WTC11 (cell line): ENCODE measurements at regions not wholly inside any gene's neighbourhood (a gene's known extent, or its start where the extent isn't known, plus 50 kb on each side); places are given as distances from the start of the nearest gene placed in this dataset.
"Not testable (repeated sequence)": the region's sequence is repeated elsewhere in the genome, so short reads cannot be mapped to it uniquely, and the experiment has no call there.

Experiments used
- ATAC-seq: fragments of 200-7000 bp; cut with Tn5 transposase; 2 replicates; pipeline ENCODE4 v1.10.0; 2021; ENCODE audit warnings: mild to moderate bottlenecking, moderate library complexity
- CTCF ChIA-PET: fragments of 300-600 bp; sonication (Branson Sonifier 250); formaldehyde crosslinking; loops from one replicate; lab custom pipeline; 2021; ENCODE audit warnings: antibody characterized with exemption; lab: Charles Lee
- POLR2A ChIA-PET: fragments of 350-600 bp; sonication (Branson Sonifier 250); formaldehyde crosslinking; loops from one replicate; lab custom pipeline; 2021; ENCODE audit warnings: antibody characterized with exemption; lab: Charles Lee
- DNase-seq: peaks from one replicate; pipeline ENCODE4 v3.0.0; 2021; ENCODE audit warnings: low spot score
- H3K27ac Mint-ChIP-seq: 2 replicates; pipeline ENCODE4 v1.8.0; 2021; ENCODE audit warnings: mixed read lengths
- H3K27me3 Mint-ChIP-seq: 2 replicates; pipeline ENCODE4 v1.8.0; 2021; ENCODE audit warnings: low read depth, mild to moderate bottlenecking, moderate library complexity, mixed read lengths
- H3K36me3 Mint-ChIP-seq: 2 replicates; pipeline ENCODE4 v1.8.0; 2021; ENCODE audit warnings: mixed read lengths
- H3K4me1 Mint-ChIP-seq: 2 replicates; pipeline ENCODE4 v1.8.0; 2022; ENCODE audit warnings: mixed read lengths
- H3K4me3 Mint-ChIP-seq: 2 replicates; pipeline ENCODE4 v1.8.0; 2021; ENCODE audit warnings: mild to moderate bottlenecking, moderate library complexity, mixed read lengths
- H3K9me3 Mint-ChIP-seq: 2 replicates; pipeline ENCODE4 v1.8.0; 2021; ENCODE audit warnings: mixed read lengths
- CBFB ChIP-seq: sonication (generic); formaldehyde crosslinking; IDR thresholded peaks from 2 replicates; pipeline ENCODE4 v1.8.1; 2022; ENCODE audit warnings: mild to moderate bottlenecking, low read depth, missing genetic modification reagents
- FOXP1 ChIP-seq: sonication (generic); formaldehyde crosslinking; IDR thresholded peaks from 2 replicates; pipeline ENCODE4 v1.8.0; 2022; ENCODE audit warnings: missing genetic modification reagents, mild to moderate bottlenecking, moderate library complexity, borderline replicate concordance
- GABPB1 ChIP-seq: sonication (generic); formaldehyde crosslinking; IDR thresholded peaks from 2 replicates; pipeline ENCODE4 v1.8.1; 2023; ENCODE audit warnings: mild to moderate bottlenecking, missing genetic modification reagents
- GRHL2 ChIP-seq: fragments of 250-450 bp; sonication (Bioruptor Pico); IDR thresholded peaks from 2 replicates; pipeline ENCODE4 v1.8.0; 2022; ENCODE audit warnings: mild to moderate bottlenecking, moderate library complexity; ENCODE audit not compliant: insufficient replicate concordance, severe bottlenecking
- HMGA2 ChIP-seq: fragments of 250-450 bp; sonication (Bioruptor Pico); IDR thresholded peaks from 2 replicates; pipeline ENCODE4 v1.4.0; 2021; ENCODE audit warnings: mild to moderate bottlenecking, moderate library complexity
- MYBL2 ChIP-seq: sonication (generic); formaldehyde crosslinking; IDR thresholded peaks from 2 replicates; pipeline ENCODE4 v1.8.1; 2023; ENCODE audit warnings: mild to moderate bottlenecking, moderate library complexity, missing genetic modification reagents
- NFATC4 ChIP-seq: fragments of 250-450 bp; sonication (Bioruptor Pico); IDR thresholded peaks from 2 replicates; pipeline ENCODE4 v1.9.0; 2021; ENCODE audit warnings: mild to moderate bottlenecking
- PRRX2 ChIP-seq: fragments of 250-450 bp; sonication (Bioruptor Pico); IDR thresholded peaks from 2 replicates; pipeline ENCODE4 v1.8.0; 2021; ENCODE audit warnings: mild to moderate bottlenecking
- RELA ChIP-seq: sonication (generic); formaldehyde crosslinking; IDR thresholded peaks from 2 replicates; pipeline ENCODE4 v1.8.1; 2022; ENCODE audit warnings: missing genetic modification reagents, mild to moderate bottlenecking, borderline replicate concordance
- SOX15 ChIP-seq: fragments of 250-450 bp; sonication (Bioruptor Pico); IDR thresholded peaks from 2 replicates; pipeline ENCODE4 v1.9.0; 2021; ENCODE audit warnings: mild to moderate bottlenecking
- ZNF121 ChIP-seq: sonication (generic); formaldehyde crosslinking; IDR thresholded peaks from 2 replicates; pipeline ENCODE4 v1.8.0; 2023; ENCODE audit warnings: missing genetic modification reagents
- ZNF219 ChIP-seq: sonication (generic); formaldehyde crosslinking; IDR thresholded peaks from 2 replicates; pipeline ENCODE4 v1.8.0; 2023; ENCODE audit warnings: missing genetic modification reagents, mild to moderate bottlenecking, borderline replicate concordance
- TF ChIP-seq, protein P1 (sequence below): fragments of 250-450 bp; sonication (Bioruptor Pico); conservative IDR thresholded peaks from 2 replicates; pipeline ENCODE4 v1.9.0; 2021; ENCODE audit warnings: mild to moderate bottlenecking
- TF ChIP-seq, protein P2 (sequence below): sonication (generic); formaldehyde crosslinking; IDR thresholded peaks from 2 replicates; pipeline ENCODE4 v1.8.0; 2022; ENCODE audit warnings: mild to moderate bottlenecking, missing genetic modification reagents
- TF ChIP-seq, protein P3 (sequence below): sonication (generic); formaldehyde crosslinking; IDR thresholded peaks from 2 replicates; pipeline ENCODE4 v1.8.1; 2022; ENCODE audit warnings: missing genetic modification reagents, borderline replicate concordance
- TF ChIP-seq, protein P4 (sequence below): sonication (generic); formaldehyde crosslinking; conservative IDR thresholded peaks from 2 replicates; pipeline ENCODE4 v1.8.1; 2023; ENCODE audit warnings: mild to moderate bottlenecking, low read depth, missing genetic modification reagents, moderate library complexity

DNA sequence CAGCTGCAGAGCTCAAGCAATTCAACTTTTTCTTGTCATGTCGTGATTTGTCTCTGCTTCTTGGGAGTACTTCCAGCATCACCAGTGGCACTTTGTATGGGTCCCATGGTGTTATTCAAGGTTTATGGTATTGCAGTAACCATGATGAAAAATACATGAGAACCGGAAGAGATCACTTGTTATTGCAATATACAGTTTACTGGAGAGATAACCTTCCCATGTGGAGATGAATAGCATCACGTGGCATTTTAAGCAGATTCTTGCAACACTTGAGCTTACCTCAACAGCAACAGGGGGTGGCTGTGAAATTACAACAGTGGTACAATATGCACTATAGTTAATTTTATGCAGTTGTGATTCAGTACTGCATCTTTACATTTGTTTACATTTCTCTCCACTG lies 97.4 kb downstream of the APOB start:
- ATAC-seq = no peak
- H3K4me1 Mint-ChIP-seq = no peaks in the 10 kb centered on the region
- H3K27ac Mint-ChIP-seq = no peak overlapping the region
- ChIA-PET POLR2A (no interaction called here), CTCF (interaction anchor here (1.4 kb wide), 1 partner anchor 16 kb away, joined by 5 read pairs; no protein-coding TSS in a partner anchor)
- no peaks in the 10 kb centered on the region; the same call in 1 of the 2 replicates for H3K27me3 Mint-ChIP-seq
- no peaks in the 10 kb centered on the region for H3K9me3 Mint-ChIP-seq
- TF ChIP-seq, protein P1, sequence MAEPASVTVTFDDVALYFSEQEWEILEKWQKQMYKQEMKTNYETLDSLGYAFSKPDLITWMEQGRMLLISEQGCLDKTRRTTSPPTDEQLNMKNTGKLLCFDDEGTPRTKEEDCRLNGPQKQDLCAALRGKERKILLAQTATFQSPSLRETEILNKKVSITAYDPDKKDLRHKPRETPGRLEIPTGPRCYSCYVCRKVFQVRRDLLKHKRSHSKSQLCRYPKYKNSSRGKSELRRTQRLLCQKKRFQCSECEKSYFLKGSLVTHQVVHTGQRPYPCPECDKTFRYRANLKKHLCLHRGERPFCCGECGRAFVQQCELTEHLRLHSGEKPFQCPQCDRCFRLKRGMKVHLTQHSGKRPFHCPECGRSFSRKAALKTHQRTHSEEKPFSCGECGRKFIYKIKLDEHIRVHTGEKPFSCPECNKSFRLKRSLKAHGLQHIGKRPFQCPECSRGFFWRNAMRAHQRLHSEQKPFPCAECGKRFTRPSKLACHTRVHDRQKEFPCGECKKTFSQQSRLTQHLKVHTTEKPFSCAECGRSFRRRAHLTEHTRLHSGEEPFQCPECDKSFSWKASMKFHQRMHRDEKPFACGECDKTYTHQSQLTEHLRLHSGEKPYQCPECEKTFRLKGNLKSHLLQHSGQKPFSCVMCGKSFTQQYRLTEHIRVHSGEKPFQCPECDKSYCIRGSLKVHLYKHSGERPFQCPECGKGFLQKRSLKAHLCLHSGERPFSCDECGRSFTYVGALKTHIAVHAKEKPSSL (CRISPR knock-in tag) = no peak
- TF ChIP-seq MYBL2 (CRISPR knock-in tag) = no peak
- TF ChIP-seq, protein P2, sequence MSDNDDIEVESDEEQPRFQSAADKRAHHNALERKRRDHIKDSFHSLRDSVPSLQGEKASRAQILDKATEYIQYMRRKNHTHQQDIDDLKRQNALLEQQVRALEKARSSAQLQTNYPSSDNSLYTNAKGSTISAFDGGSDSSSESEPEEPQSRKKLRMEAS (CRISPR knock-in tag) = no peak
- TF ChIP-seq, protein P3, sequence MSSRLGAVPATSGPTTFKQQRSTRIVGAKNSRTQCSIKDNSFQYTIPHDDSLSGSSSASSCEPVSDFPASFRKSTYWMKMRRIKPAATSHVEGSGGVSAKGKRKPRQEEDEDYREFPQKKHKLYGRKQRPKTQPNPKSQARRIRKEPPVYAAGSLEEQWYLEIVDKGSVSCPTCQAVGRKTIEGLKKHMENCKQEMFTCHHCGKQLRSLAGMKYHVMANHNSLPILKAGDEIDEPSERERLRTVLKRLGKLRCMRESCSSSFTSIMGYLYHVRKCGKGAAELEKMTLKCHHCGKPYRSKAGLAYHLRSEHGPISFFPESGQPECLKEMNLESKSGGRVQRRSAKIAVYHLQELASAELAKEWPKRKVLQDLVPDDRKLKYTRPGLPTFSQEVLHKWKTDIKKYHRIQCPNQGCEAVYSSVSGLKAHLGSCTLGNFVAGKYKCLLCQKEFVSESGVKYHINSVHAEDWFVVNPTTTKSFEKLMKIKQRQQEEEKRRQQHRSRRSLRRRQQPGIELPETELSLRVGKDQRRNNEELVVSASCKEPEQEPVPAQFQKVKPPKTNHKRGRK (CRISPR knock-in tag) = no peak
- TF ChIP-seq RELA (CRISPR knock-in tag) = no peak
- TF ChIP-seq NFATC4 (CRISPR knock-in tag) = no peak
- TF ChIP-seq CBFB = no peak
- TF ChIP-seq, protein P4, sequence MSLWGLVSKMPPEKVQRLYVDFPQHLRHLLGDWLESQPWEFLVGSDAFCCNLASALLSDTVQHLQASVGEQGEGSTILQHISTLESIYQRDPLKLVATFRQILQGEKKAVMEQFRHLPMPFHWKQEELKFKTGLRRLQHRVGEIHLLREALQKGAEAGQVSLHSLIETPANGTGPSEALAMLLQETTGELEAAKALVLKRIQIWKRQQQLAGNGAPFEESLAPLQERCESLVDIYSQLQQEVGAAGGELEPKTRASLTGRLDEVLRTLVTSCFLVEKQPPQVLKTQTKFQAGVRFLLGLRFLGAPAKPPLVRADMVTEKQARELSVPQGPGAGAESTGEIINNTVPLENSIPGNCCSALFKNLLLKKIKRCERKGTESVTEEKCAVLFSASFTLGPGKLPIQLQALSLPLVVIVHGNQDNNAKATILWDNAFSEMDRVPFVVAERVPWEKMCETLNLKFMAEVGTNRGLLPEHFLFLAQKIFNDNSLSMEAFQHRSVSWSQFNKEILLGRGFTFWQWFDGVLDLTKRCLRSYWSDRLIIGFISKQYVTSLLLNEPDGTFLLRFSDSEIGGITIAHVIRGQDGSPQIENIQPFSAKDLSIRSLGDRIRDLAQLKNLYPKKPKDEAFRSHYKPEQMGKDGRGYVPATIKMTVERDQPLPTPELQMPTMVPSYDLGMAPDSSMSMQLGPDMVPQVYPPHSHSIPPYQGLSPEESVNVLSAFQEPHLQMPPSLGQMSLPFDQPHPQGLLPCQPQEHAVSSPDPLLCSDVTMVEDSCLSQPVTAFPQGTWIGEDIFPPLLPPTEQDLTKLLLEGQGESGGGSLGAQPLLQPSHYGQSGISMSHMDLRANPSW = no peak
- no peak for TF ChIP-seq ZNF121
- TF ChIP-seq HMGA2 (CRISPR knock-in tag) = no peak
- no peak overlapping the region for H3K4me3 Mint-ChIP-seq
- no peak for DNase-seq
- H3K36me3 Mint-ChIP-seq = no peaks in the 10 kb centered on the region

DNA sequence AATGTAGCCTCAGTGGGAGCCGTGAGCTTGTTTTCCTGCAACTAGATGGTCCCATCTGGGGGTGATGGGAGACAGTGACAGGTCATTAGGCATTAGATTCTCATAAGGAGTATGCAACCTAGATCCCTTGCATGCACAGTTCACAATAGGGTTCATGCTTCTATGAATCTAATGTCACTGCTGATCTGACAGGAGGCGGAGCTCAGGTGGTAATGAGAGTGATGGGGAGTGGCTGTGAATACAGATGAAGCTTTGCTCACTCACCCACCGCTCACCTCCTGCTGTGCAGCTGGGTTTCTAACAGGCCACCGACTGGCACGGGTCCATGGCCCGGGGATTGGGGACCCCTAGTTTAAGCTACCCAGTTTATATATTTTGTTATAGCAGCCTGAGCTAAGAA lies 100.2 kb downstream of the APOB start:
- H3K27ac Mint-ChIP-seq, H3K4me3 Mint-ChIP-seq, H3K4me1 Mint-ChIP-seq, H3K36me3 Mint-ChIP-seq, DNase-seq, ATAC-seq, POLR2A ChIA-PET, H3K9me3 Mint-ChIP-seq, H3K27me3 Mint-ChIP-seq: not testable (repeated sequence)
- CTCF ChIA-PET = interaction anchor here (1.5 kb wide), 1 partner anchor 19 kb away, joined by 5 read pairs; no protein-coding TSS in a partner anchor

DNA sequence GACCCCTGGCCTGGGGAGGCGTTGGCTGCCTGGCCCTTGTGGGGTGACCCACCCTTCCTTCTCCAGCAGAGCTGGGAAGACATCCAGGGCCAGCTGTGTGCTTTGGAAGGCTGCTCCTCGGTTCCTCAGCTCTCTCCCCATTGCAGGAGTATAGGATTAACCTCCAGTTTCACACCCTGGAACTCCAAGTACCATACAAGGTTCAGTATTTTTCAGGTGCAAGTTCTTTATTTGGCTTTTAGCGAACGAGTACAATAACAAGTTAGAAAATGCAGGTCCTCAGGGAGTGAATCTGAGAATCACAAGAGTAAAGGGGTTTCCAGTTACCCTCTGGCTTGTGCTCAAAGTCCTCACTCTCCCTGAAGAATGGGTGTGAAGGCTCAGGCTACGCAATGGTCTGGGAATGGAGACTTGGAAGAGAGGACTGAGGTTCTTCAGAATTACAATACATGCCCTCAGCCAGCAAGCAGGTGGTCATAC lies 101.2 kb downstream of the APOB start:
- no peak for DNase-seq
- H3K27me3 Mint-ChIP-seq = no peaks in the 10 kb centered on the region; the same call in 1 of the 2 replicates
- no peak; the same call in 1 of the 2 replicates for ATAC-seq
- POLR2A ChIA-PET = no interaction called here
- TF ChIP-seq SOX15 (CRISPR knock-in tag) (no peak), ZNF219 (no peak)
- TF ChIP-seq, all 79 proteins: peak for 0
- H3K36me3 Mint-ChIP-seq = no peaks in the 10 kb centered on the region
- no peaks in the 10 kb centered on the region for H3K9me3 Mint-ChIP-seq
- no peaks in the 10 kb centered on the region for H3K4me1 Mint-ChIP-seq
- H3K4me3 Mint-ChIP-seq = no peak overlapping the region
- H3K27ac Mint-ChIP-seq = no peak overlapping the region
- CTCF ChIA-PET = interaction anchor here (2.1 kb wide), 1 partner anchor 281 kb away, joined by 6 read pairs; no protein-coding TSS in a partner anchor

DNA sequence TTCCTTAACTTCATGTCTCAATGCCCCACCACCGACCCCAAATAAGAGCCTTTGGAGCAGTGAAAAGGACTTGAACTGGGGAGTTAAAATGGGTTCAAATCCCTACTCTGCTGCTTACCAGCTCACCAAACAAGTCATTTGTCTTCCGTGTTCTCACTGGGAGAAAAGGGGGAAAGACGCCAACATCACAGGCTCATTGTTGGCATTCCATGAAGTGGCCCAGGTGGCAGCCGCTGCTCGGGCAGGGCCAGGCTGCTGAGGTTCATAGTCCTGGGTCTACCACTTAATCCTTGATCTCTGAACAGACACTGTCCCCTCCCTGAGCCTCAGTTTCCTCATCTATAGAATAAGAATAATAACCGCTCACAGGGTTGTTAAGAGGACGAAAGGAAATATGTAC lies 103.0 kb downstream of the APOB start:
- DNase-seq = no peak
- ATAC-seq = no peak
- no peak for TF ChIP-seq FOXP1 (CRISPR knock-in tag)
- TF ChIP-seq MYBL2 (CRISPR knock-in tag) = no peak
- TF ChIP-seq ZNF121 = no peak
- no peak for TF ChIP-seq PRRX2 (CRISPR knock-in tag)
- no peak for TF ChIP-seq GRHL2 (CRISPR knock-in tag)
- TF ChIP-seq GABPB1 (CRISPR knock-in tag) = no peak
- Mint-ChIP-seq H3K9me3 (no peaks in the 10 kb centered on the region), H3K27ac (no peak overlapping the region), H3K4me3 (no peak overlapping the region), H3K36me3 (no peaks in the 10 kb centered on the region), H3K4me1 (no peaks in the 10 kb centered on the region), H3K27me3 (no peaks in the 10 kb centered on the region; the same call in 1 of the 2 replicates)
- CTCF ChIA-PET = interaction anchor here (1.3 kb wide), 1 partner anchor 22 kb away, joined by 4 read pairs; no protein-coding TSS in a partner anchor
- POLR2A ChIA-PET = no interaction called here
